WTC11 (cell line): ENCODE measurements at regions not wholly inside any gene's neighbourhood (a gene's known extent, or its start where the extent isn't known, plus 50 kb on each side); places are given as distances from the start of the nearest gene placed in this dataset.

Source experiments
- ATAC-seq: fragments of 200-7000 bp; cut with Tn5 transposase; 2 replicates; pipeline ENCODE4 v1.10.0; 2021; ENCODE audit warnings: mild to moderate bottlenecking, moderate library complexity
- CTCF ChIA-PET: fragments of 300-600 bp; sonication (Branson Sonifier 250); formaldehyde crosslinking; loops from one replicate; lab custom pipeline; 2021; ENCODE audit warnings: antibody characterized with exemption; lab: Charles Lee
- POLR2A ChIA-PET: fragments of 350-600 bp; sonication (Branson Sonifier 250); formaldehyde crosslinking; loops from one replicate; lab custom pipeline; 2021; ENCODE audit warnings: antibody characterized with exemption; lab: Charles Lee
- DNase-seq: peaks from one replicate; pipeline ENCODE4 v3.0.0; 2021; ENCODE audit warnings: low spot score
- H3K27ac Mint-ChIP-seq: 2 replicates; pipeline ENCODE4 v1.8.0; 2021; ENCODE audit warnings: mixed read lengths
- H3K27me3 Mint-ChIP-seq: 2 replicates; pipeline ENCODE4 v1.8.0; 2021; ENCODE audit warnings: low read depth, mild to moderate bottlenecking, moderate library complexity, mixed read lengths
- H3K36me3 Mint-ChIP-seq: 2 replicates; pipeline ENCODE4 v1.8.0; 2021; ENCODE audit warnings: mixed read lengths
- H3K4me1 Mint-ChIP-seq: 2 replicates; pipeline ENCODE4 v1.8.0; 2022; ENCODE audit warnings: mixed read lengths
- H3K4me3 Mint-ChIP-seq: 2 replicates; pipeline ENCODE4 v1.8.0; 2021; ENCODE audit warnings: mild to moderate bottlenecking, moderate library complexity, mixed read lengths
- H3K9me3 Mint-ChIP-seq: 2 replicates; pipeline ENCODE4 v1.8.0; 2021; ENCODE audit warnings: mixed read lengths
- ETV6 ChIP-seq: sonication (generic); formaldehyde crosslinking; IDR thresholded peaks from 2 replicates; pipeline ENCODE4 v1.8.1; 2022; ENCODE audit warnings: mild to moderate bottlenecking, missing genetic modification reagents
- FOXK1 ChIP-seq: sonication (generic); formaldehyde crosslinking; IDR thresholded peaks from 2 replicates; pipeline ENCODE4 v1.8.0; 2022; ENCODE audit warnings: mild to moderate bottlenecking, moderate library complexity, missing genetic modification reagents
- RELA ChIP-seq: sonication (generic); formaldehyde crosslinking; IDR thresholded peaks from 2 replicates; pipeline ENCODE4 v1.8.1; 2022; ENCODE audit warnings: missing genetic modification reagents, mild to moderate bottlenecking, borderline replicate concordance
- SP1 ChIP-seq: sonication (generic); formaldehyde crosslinking; conservative IDR thresholded peaks from 2 replicates; pipeline ENCODE4 v1.8.1; 2022; ENCODE audit warnings: missing genetic modification reagents
- STAT6 ChIP-seq: sonication (generic); formaldehyde crosslinking; conservative IDR thresholded peaks from 2 replicates; pipeline ENCODE4 v1.8.1; 2023; ENCODE audit warnings: mild to moderate bottlenecking, low read depth, missing genetic modification reagents, moderate library complexity
- ZNF138 ChIP-seq: sonication (generic); formaldehyde crosslinking; conservative IDR thresholded peaks from 2 replicates; pipeline ENCODE4 v1.8.1; 2022; ENCODE audit warnings: mild to moderate bottlenecking, moderate library complexity, missing genetic modification reagents
- ZNF425 ChIP-seq: fragments of 250-450 bp; sonication (Bioruptor Pico); conservative IDR thresholded peaks from 2 replicates; pipeline ENCODE4 v1.9.0; 2021; ENCODE audit warnings: mild to moderate bottlenecking
- TF ChIP-seq, protein P1 (sequence below): sonication (generic); formaldehyde crosslinking; IDR thresholded peaks from 2 replicates; pipeline ENCODE4 v1.8.0; 2022; ENCODE audit warnings: mild to moderate bottlenecking, missing genetic modification reagents
- TF ChIP-seq, protein P2 (sequence below): sonication (generic); formaldehyde crosslinking; IDR thresholded peaks from 2 replicates; pipeline ENCODE4 v1.8.1; 2023; ENCODE audit warnings: mild to moderate bottlenecking, missing genetic modification reagents, borderline replicate concordance
- TF ChIP-seq, protein P3 (sequence below): sonication (generic); formaldehyde crosslinking; IDR thresholded peaks from 2 replicates; pipeline ENCODE4 v1.8.1; 2023; ENCODE audit warnings: mild to moderate bottlenecking, moderate library complexity, missing genetic modification reagents
- TF ChIP-seq, protein P4 (sequence below): fragments of 200-600 bp; IDR thresholded peaks from 2 replicates; pipeline ENCODE4 v1.8.0; 2022; ENCODE audit warnings: antibody characterized with exemption

- Mint-ChIP-seq H3K4me3 (peak overlapping the region; percentile 58; the same call in 1 of the 2 replicates), H3K9me3 (no peaks in the 10 kb centered on the region), H3K27ac (no peak overlapping the region), H3K36me3 (no peaks in the 10 kb centered on the region), H3K27me3 (peaks cover 12% of the 10 kb centered on the region), H3K4me1 (peaks cover 16% of the 10 kb centered on the region)
- POLR2A ChIA-PET, result no interaction called here
- TF ChIP-seq, protein P1, sequence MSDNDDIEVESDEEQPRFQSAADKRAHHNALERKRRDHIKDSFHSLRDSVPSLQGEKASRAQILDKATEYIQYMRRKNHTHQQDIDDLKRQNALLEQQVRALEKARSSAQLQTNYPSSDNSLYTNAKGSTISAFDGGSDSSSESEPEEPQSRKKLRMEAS (CRISPR knock-in tag), result peak; percentile 72
- TF ChIP-seq RELA (CRISPR knock-in tag) (no peak), SP1 (CRISPR knock-in tag) (0 out of 2 replicates have a peak, but pooled peaks have one; percentile 28), STAT6 (no peak), ETV6 (CRISPR knock-in tag) (0 out of 2 replicates have a peak, but pooled peaks have one; percentile 61), ZNF425 (CRISPR knock-in tag) (no peak), ZNF138 (CRISPR knock-in tag) (no peak), FOXK1 (CRISPR knock-in tag) (0 out of 2 replicates have a peak, but pooled peaks have one; percentile 20)
- TF ChIP-seq, protein P2, sequence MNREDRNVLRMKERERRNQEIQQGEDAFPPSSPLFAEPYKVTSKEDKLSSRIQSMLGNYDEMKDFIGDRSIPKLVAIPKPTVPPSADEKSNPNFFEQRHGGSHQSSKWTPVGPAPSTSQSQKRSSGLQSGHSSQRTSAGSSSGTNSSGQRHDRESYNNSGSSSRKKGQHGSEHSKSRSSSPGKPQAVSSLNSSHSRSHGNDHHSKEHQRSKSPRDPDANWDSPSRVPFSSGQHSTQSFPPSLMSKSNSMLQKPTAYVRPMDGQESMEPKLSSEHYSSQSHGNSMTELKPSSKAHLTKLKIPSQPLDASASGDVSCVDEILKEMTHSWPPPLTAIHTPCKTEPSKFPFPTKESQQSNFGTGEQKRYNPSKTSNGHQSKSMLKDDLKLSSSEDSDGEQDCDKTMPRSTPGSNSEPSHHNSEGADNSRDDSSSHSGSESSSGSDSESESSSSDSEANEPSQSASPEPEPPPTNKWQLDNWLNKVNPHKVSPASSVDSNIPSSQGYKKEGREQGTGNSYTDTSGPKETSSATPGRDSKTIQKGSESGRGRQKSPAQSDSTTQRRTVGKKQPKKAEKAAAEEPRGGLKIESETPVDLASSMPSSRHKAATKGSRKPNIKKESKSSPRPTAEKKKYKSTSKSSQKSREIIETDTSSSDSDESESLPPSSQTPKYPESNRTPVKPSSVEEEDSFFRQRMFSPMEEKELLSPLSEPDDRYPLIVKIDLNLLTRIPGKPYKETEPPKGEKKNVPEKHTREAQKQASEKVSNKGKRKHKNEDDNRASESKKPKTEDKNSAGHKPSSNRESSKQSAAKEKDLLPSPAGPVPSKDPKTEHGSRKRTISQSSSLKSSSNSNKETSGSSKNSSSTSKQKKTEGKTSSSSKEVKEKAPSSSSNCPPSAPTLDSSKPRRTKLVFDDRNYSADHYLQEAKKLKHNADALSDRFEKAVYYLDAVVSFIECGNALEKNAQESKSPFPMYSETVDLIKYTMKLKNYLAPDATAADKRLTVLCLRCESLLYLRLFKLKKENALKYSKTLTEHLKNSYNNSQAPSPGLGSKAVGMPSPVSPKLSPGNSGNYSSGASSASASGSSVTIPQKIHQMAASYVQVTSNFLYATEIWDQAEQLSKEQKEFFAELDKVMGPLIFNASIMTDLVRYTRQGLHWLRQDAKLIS, result no peak
- TF ChIP-seq, protein P3, sequence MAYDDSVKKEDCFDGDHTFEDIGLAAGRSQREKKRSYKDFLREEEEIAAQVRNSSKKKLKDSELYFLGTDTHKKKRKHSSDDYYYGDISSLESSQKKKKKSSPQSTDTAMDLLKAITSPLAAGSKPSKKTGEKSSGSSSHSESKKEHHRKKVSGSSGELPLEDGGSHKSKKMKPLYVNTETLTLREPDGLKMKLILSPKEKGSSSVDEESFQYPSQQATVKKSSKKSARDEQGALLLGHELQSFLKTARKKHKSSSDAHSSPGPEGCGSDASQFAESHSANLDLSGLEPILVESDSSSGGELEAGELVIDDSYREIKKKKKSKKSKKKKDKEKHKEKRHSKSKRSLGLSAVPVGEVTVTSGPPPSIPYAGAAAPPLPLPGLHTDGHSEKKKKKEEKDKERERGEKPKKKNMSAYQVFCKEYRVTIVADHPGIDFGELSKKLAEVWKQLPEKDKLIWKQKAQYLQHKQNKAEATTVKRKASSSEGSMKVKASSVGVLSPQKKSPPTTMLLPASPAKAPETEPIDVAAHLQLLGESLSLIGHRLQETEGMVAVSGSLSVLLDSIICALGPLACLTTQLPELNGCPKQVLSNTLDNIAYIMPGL (CRISPR knock-in tag), result 0 out of 2 replicates have a peak, but pooled peaks have one; percentile 67
- TF ChIP-seq, protein P4, sequence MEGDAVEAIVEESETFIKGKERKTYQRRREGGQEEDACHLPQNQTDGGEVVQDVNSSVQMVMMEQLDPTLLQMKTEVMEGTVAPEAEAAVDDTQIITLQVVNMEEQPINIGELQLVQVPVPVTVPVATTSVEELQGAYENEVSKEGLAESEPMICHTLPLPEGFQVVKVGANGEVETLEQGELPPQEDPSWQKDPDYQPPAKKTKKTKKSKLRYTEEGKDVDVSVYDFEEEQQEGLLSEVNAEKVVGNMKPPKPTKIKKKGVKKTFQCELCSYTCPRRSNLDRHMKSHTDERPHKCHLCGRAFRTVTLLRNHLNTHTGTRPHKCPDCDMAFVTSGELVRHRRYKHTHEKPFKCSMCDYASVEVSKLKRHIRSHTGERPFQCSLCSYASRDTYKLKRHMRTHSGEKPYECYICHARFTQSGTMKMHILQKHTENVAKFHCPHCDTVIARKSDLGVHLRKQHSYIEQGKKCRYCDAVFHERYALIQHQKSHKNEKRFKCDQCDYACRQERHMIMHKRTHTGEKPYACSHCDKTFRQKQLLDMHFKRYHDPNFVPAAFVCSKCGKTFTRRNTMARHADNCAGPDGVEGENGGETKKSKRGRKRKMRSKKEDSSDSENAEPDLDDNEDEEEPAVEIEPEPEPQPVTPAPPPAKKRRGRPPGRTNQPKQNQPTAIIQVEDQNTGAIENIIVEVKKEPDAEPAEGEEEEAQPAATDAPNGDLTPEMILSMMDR, result peak; percentile 100
- DNase-seq (peak; percentile 86), ATAC-seq (peak; percentile 76)
- CTCF ChIA-PET, result interaction anchor here (0.6 to 2.7 kb wide), 52 partner anchors 9 to 755 kb away, joined by 3 to 22 read pairs (median 4); partner anchors contain the start of genes ATP5F1E and PRELID3B
These were observed 103.0 kb downstream of the EDN3 start for GRCh38 chr20:59403261-59403961.
